ENCODE measurements at regions not wholly inside any gene's neighbourhood (a gene's known extent, or its start where the extent isn't known, plus 50 kb on each side); places are given as distances from the start of the nearest gene placed in this dataset.

DNA sequence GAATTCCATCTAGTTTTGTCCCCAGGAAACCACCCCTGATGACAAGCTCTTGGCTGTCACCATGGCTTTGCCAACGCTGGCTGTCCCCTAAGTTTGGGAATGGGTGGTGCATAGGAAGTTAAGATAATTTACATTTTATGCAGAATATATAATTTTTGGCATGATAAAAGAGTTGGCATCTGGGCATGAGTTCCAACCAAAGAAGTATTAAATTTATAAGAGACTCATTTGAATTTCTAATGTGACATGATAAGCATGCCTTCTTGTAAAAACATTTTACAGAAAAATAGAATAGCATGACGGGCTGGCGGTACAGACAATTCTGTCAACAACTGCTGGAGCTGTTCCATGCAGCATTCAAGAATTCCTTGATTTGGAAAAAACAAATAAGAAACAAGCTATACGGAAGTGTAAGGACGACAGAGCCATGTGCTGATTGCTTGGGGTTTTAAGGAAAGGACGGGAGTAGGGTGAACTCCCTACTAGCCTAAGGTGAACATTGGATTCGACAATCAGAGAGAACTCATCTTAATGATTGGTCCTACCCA is 106.8 kb upstream of the C1orf21 start:
- TF ChIP-seq, protein P1, sequence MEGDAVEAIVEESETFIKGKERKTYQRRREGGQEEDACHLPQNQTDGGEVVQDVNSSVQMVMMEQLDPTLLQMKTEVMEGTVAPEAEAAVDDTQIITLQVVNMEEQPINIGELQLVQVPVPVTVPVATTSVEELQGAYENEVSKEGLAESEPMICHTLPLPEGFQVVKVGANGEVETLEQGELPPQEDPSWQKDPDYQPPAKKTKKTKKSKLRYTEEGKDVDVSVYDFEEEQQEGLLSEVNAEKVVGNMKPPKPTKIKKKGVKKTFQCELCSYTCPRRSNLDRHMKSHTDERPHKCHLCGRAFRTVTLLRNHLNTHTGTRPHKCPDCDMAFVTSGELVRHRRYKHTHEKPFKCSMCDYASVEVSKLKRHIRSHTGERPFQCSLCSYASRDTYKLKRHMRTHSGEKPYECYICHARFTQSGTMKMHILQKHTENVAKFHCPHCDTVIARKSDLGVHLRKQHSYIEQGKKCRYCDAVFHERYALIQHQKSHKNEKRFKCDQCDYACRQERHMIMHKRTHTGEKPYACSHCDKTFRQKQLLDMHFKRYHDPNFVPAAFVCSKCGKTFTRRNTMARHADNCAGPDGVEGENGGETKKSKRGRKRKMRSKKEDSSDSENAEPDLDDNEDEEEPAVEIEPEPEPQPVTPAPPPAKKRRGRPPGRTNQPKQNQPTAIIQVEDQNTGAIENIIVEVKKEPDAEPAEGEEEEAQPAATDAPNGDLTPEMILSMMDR (IDR thresholded peaks at IDR 0.05) = no peak
- TF ChIP-seq POLR2A (IDR thresholded peaks at IDR 0.05) = no peak
